GM18511 (cell line): ENCODE measurements at regions not wholly inside any gene's neighbourhood (a gene's known extent, or its start where the extent isn't known, plus 50 kb on each side); places are given as distances from the start of the nearest gene placed in this dataset.
"Not testable (repeated sequence)": the region's sequence is repeated elsewhere in the genome, so short reads cannot be mapped to it uniquely, and the experiment has no call there.

Source experiments
- ATAC-seq: cut with Tn5 transposase; IDR thresholded peaks from one replicate; pipeline ENCODE4 v1.9.1; 2021; ENCODE audit warnings: mild to moderate bottlenecking, moderate library complexity; ENCODE audit not compliant: unreplicated experiment

GRCh38 chr4:66000510-66001117 is 330.3 kb upstream of the EPHA5 start:
- ATAC-seq, result no peak

- no peak for ATAC-seq
Measured at GRCh38 chr4:65999518-65999871, 329.2 kb upstream of the EPHA5 start.

GRCh38 chr4:65998807-65999517 is 328.7 kb upstream of the EPHA5 start:
- not testable (repeated sequence) for ATAC-seq

- no peak for ATAC-seq
Measured at GRCh38 chr4:65983061-65983460, 312.8 kb upstream of the EPHA5 start.

GRCh38 chr4:65976287-65976686 is 306.0 kb upstream of the EPHA5 start:
- ATAC-seq, result no peak

GRCh38 chr4:65973186-65973585 is 302.9 kb upstream of the EPHA5 start:
- ATAC-seq, result no peak

GRCh38 chr4:65971686-65972085 is 301.4 kb upstream of the EPHA5 start:
- no peak for ATAC-seq

GRCh38 chr4:65968831-65969558 is 298.7 kb upstream of the EPHA5 start:
- no peak for ATAC-seq

- no peak for ATAC-seq
Measured at GRCh38 chr4:65960751-65961150, 290.5 kb upstream of the EPHA5 start.

- no peak for ATAC-seq
Measured at GRCh38 chr4:65954416-65954815, 284.1 kb upstream of the EPHA5 start.

GRCh38 chr4:65951177-65951576 is 280.9 kb upstream of the EPHA5 start:
- ATAC-seq, result no peak

GRCh38 chr4:65943076-65943475 is 272.8 kb upstream of the EPHA5 start:
- no peak for ATAC-seq

GRCh38 chr4:65924843-65925242 is 254.6 kb upstream of the EPHA5 start:
- ATAC-seq, result no peak

- ATAC-seq, result no peak
Measured at GRCh38 chr4:65923616-65924015, 253.3 kb upstream of the EPHA5 start.

- no peak for ATAC-seq
Measured at GRCh38 chr4:65921180-65921579, 250.9 kb upstream of the EPHA5 start.

GRCh38 chr4:65918872-65919271 is 248.6 kb upstream of the EPHA5 start:
- ATAC-seq, result no peak

GRCh38 chr4:65918212-65918611 is 247.9 kb upstream of the EPHA5 start:
- ATAC-seq, result no peak

GRCh38 chr4:65917486-65917885 is 247.2 kb upstream of the EPHA5 start:
- ATAC-seq, result no peak

GRCh38 chr4:65911720-65912119 is 241.4 kb upstream of the EPHA5 start:
- ATAC-seq, result no peak

GRCh38 chr4:65893957-65894755 is 223.9 kb upstream of the EPHA5 start:
- ATAC-seq, result no peak

GRCh38 chr4:65893271-65893670 is 223.0 kb upstream of the EPHA5 start:
- ATAC-seq, result no peak
